MM.1S (cell line): ENCODE measurements at regions not wholly inside any gene's neighbourhood (a gene's known extent, or its start where the extent isn't known, plus 50 kb on each side); places are given as distances from the start of the nearest gene placed in this dataset.

Experiments used
- DNase-seq: peaks from one replicate; pipeline ENCODE4 v3.0.0-alpha.2; 2015
- H2AFZ ChIP-seq: fragments of 300-600 bp; sonication (generic); 2 replicates; pipeline ENCODE4 v1.6.0; 2016; ENCODE audit warnings: antibody characterized with exemption, low read length
- H3F3A ChIP-seq: fragments of 300-600 bp; sonication (generic); 2 replicates; pipeline ENCODE4 v1.6.1; 2016; ENCODE audit warnings: mild to moderate bottlenecking, antibody characterized with exemption, low read length, moderate library complexity, mixed read lengths; ENCODE audit not compliant: insufficient read depth
- H3K27ac ChIP-seq: fragments of 300-600 bp; sonication (generic); 2 replicates; pipeline ENCODE4 v1.5.1; 2016; ENCODE audit warnings: mild to moderate bottlenecking, low read length
- H3K27me3 ChIP-seq: fragments of 300-600 bp; sonication (generic); replicated peaks from 2 replicates; pipeline ENCODE4 v1.6.0; 2016; ENCODE audit warnings: low read length; ENCODE audit not compliant: insufficient read depth
- H3K36me3 ChIP-seq: fragments of 300-600 bp; sonication (generic); replicated peaks from 2 replicates; pipeline ENCODE4 v1.6.1; 2016; ENCODE audit warnings: mild to moderate bottlenecking, low read length, mixed read lengths; ENCODE audit not compliant: insufficient read depth
- H3K4me1 ChIP-seq: fragments of 300-600 bp; sonication (generic); 2 replicates; pipeline ENCODE4 v1.6.1; 2016; ENCODE audit warnings: low read length, mixed read lengths
- H3K4me2 ChIP-seq: fragments of 300-600 bp; sonication (generic); 2 replicates; pipeline ENCODE4 v1.6.0; 2016; ENCODE audit warnings: low read depth, low read length
- H3K4me3 ChIP-seq: fragments of 300-600 bp; sonication (generic); 2 replicates; pipeline ENCODE4 v1.5.1; 2016; ENCODE audit warnings: low read length, mixed read lengths
- H3K79me2 ChIP-seq: fragments of 300-600 bp; sonication (generic); 2 replicates; pipeline ENCODE4 v1.6.1; 2016; ENCODE audit warnings: mixed run types, low read length, mixed read lengths
- H3K9ac ChIP-seq: fragments of 300-600 bp; sonication (generic); 2 replicates; pipeline ENCODE4 v1.6.1; 2016; ENCODE audit warnings: low read length, mixed read lengths
- H3K9me2 ChIP-seq: fragments of 300-600 bp; sonication (generic); replicated peaks from 2 replicates; pipeline ENCODE4 v1.6.1; 2016; ENCODE audit warnings: mild to moderate bottlenecking, low read length, mixed read lengths; ENCODE audit not compliant: insufficient read depth
- H3K9me3 ChIP-seq: fragments of 300-600 bp; sonication (generic); replicated peaks from 2 replicates; pipeline ENCODE4 v1.6.1; 2016; ENCODE audit warnings: mild to moderate bottlenecking, low read length, mixed read lengths; ENCODE audit not compliant: insufficient read depth
- H4K20me1 ChIP-seq: fragments of 300-600 bp; sonication (generic); 2 replicates; pipeline ENCODE4 v1.6.1; 2016; ENCODE audit warnings: mild to moderate bottlenecking, low read length, moderate library complexity, mixed read lengths; ENCODE audit not compliant: insufficient read depth
- EZH2 ChIP-seq: fragments of 300-600 bp; sonication (generic); optimal IDR thresholded peaks from 2 replicates; pipeline ENCODE3; 2017; ENCODE audit warnings: low read depth, mild to moderate bottlenecking, antibody characterized with exemption, low read length, mixed read lengths
- EZH2phosphoT487 ChIP-seq: fragments of 300-600 bp; sonication (generic); IDR thresholded peaks from 2 replicates; pipeline ENCODE4 v1.6.1; 2018; ENCODE audit warnings: antibody characterized with exemption, low read length
- TF ChIP-seq, protein P1 (sequence below): fragments of 300-600 bp; sonication (generic); IDR thresholded peaks from 2 replicates; pipeline ENCODE4 v1.5.1; 2016; ENCODE audit warnings: antibody characterized with exemption, low read length, mixed read lengths

DNA sequence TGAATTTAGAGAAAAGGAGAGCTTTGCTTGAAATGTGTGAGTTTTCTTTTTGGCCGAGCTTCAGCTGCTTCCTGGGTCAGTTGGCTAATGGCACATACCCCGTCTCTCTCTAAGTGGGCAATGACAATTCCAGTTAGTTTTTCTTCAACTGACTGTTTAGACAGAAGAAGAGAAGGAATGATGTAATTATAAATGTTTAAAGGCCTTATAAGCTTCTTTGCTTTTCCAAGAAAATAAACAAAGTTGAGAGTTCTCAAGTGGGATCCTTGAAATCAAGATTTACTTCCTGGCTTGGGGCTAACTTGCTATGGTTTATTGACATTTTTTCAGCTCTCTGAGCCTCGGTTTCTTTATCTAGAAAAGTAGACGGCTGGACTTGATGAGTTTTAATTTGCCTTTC, 794.9 kb upstream of the ACVR2A start:
- Histone ChIP-seq H3K9ac (no peak overlapping the region), H3K9me2 (no peaks in the 10 kb centered on the region), H3F3A (no peaks in the 10 kb centered on the region), H3K4me2 (no peak overlapping the region), H3K9me3 (no peaks in the 10 kb centered on the region), H3K79me2 (no peaks in the 10 kb centered on the region), H2AFZ (no peak overlapping the region), H3K27me3 (no peaks in the 10 kb centered on the region), H3K27ac (no peak overlapping the region), H4K20me1 (no peaks in the 10 kb centered on the region), H3K36me3 (no peaks in the 10 kb centered on the region), H3K4me3 (no peak overlapping the region), H3K4me1 (no peaks in the 10 kb centered on the region)
- DNase-seq = no peak
- TF ChIP-seq, protein P1, sequence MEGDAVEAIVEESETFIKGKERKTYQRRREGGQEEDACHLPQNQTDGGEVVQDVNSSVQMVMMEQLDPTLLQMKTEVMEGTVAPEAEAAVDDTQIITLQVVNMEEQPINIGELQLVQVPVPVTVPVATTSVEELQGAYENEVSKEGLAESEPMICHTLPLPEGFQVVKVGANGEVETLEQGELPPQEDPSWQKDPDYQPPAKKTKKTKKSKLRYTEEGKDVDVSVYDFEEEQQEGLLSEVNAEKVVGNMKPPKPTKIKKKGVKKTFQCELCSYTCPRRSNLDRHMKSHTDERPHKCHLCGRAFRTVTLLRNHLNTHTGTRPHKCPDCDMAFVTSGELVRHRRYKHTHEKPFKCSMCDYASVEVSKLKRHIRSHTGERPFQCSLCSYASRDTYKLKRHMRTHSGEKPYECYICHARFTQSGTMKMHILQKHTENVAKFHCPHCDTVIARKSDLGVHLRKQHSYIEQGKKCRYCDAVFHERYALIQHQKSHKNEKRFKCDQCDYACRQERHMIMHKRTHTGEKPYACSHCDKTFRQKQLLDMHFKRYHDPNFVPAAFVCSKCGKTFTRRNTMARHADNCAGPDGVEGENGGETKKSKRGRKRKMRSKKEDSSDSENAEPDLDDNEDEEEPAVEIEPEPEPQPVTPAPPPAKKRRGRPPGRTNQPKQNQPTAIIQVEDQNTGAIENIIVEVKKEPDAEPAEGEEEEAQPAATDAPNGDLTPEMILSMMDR = no peak

DNA sequence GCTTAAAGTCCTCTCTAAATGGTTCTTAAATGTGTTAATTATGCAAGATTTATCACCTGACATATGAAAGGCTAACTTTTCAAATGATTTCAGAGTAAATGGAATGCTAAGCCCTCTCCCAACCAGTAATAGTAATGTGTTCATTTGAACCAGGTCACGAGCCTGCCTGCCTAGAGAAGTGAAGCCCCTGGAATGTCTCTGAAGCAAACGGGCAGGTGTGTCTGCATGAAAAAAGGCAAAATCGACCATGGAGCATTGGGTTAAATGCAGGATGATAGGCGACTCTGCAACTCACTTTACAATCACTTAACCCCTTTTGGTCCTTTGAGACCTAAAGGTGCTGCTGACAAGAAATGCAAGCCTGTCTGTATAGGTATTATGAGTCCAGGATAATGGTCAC, 798.4 kb upstream of the ACVR2A start:
- no peak for TF ChIP-seq EZH2
- TF ChIP-seq, protein P1 = no peak
- no peak for TF ChIP-seq EZH2phosphoT487
- no peaks in the 10 kb centered on the region for H4K20me1 ChIP-seq
- no peak overlapping the region for H3K4me3 ChIP-seq
- H2AFZ ChIP-seq = no peak overlapping the region
- no peak overlapping the region for H3K9ac ChIP-seq
- no peaks in the 10 kb centered on the region for H3F3A ChIP-seq
- no peak for DNase-seq
- no peaks in the 10 kb centered on the region for H3K79me2 ChIP-seq
- H3K4me1 ChIP-seq = no peaks in the 10 kb centered on the region
- H3K9me3 ChIP-seq = no peaks in the 10 kb centered on the region
- no peak overlapping the region for H3K4me2 ChIP-seq
- no peaks in the 10 kb centered on the region for H3K36me3 ChIP-seq
- no peak overlapping the region for H3K27ac ChIP-seq
- H3K27me3 ChIP-seq = no peaks in the 10 kb centered on the region
- H3K9me2 ChIP-seq = no peaks in the 10 kb centered on the region

DNA sequence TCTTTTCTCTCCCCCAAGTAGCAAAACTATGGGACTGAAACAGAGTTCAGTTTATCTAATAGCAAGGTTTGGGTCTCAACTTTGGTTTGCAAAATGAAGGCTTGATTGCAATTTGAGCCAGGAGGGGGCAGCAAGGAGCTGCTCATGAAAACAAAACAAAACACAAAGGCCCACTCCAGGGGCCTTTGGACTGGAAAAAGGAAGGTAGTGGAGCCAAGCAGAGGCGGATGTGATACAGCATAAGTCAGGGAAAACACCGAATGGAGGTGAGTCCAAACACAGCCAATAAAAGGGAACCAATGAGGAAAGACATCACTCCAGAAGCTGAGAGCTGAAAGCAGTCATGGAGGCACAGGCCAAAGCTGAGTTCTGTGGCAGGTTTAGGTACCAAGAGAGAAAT, 799.7 kb upstream of the ACVR2A start:
- no peak overlapping the region for H3K4me3 ChIP-seq
- no peak overlapping the region for H3K9ac ChIP-seq
- no peaks in the 10 kb centered on the region for H3K79me2 ChIP-seq
- no peaks in the 10 kb centered on the region for H3F3A ChIP-seq
- no peaks in the 10 kb centered on the region for H3K9me3 ChIP-seq
- peak overlapping the region; percentile 66 for H2AFZ ChIP-seq
- no peak overlapping the region for H3K27ac ChIP-seq
- no peaks in the 10 kb centered on the region for H3K27me3 ChIP-seq
- peak; percentile 49 for DNase-seq
- TF ChIP-seq EZH2 = no peak
- TF ChIP-seq EZH2phosphoT487 = no peak
- TF ChIP-seq, protein P1 = peak; percentile 80
- no peaks in the 10 kb centered on the region for H3K36me3 ChIP-seq
- no peak overlapping the region for H3K4me2 ChIP-seq
- no peaks in the 10 kb centered on the region for H4K20me1 ChIP-seq
- H3K4me1 ChIP-seq = no peaks in the 10 kb centered on the region
- H3K9me2 ChIP-seq = no peaks in the 10 kb centered on the region

DNA sequence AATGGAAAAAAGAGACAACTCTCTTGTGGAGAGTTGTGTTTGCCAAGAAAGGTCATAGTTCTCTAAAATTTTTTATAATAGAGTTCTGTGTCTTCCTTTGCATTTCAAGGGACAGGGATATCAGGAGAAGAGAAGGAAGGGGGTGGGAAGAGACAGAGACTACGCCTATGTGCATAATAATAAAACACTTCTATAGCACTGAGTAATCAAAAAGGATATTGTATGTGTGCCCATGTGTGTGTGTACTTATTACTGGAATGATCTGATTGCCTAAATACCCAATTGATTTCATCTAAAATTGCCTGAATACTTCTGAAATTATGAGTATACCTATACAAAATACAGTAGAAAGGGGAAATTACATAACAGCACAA, 803.7 kb upstream of the ACVR2A start:
- Histone ChIP-seq H3K9me2 (no peaks in the 10 kb centered on the region), H3K9ac (no peak overlapping the region), H3K4me1 (no peaks in the 10 kb centered on the region), H2AFZ (no peak overlapping the region), H3K27me3 (no peaks in the 10 kb centered on the region), H3K36me3 (no peaks in the 10 kb centered on the region), H3F3A (no peaks in the 10 kb centered on the region), H3K4me3 (no peak overlapping the region), H3K27ac (no peak overlapping the region), H3K9me3 (no peaks in the 10 kb centered on the region), H3K79me2 (no peaks in the 10 kb centered on the region), H4K20me1 (no peaks in the 10 kb centered on the region), H3K4me2 (no peak overlapping the region)
- TF ChIP-seq, protein P1 = no peak
- TF ChIP-seq EZH2phosphoT487 (no peak), EZH2 (no peak)
- no peak for DNase-seq
